H1 (cell line): ENCODE measurements at regions not wholly inside any gene's neighbourhood (a gene's known extent, or its start where the extent isn't known, plus 50 kb on each side); places are given as distances from the start of the nearest gene placed in this dataset.

Experiments used
- ASH2L ChIP-seq: fragments of 200-600, 300-600 bp; sonication (generic); IDR thresholded peaks from one replicate; pipeline ENCODE4 v1.7.1; 2017; ENCODE audit warnings: low read length
- EP300 ChIP-seq, 2 experiments: IDR thresholded peaks; 1 replicate in 1 of 2; 2 replicates in 1 of 2; pipeline ENCODE4 v1.6.1; 2011 to 2012; ENCODE audit warnings: low read depth in 2 of 2, low read length in 2 of 2, mild to moderate bottlenecking in 2 of 2, borderline replicate concordance in 1 of 2, inconsistent platforms in 1 of 2, moderate library complexity in 1 of 2
- POLR2A ChIP-seq, 2 experiments: IDR thresholded peaks; 1 replicate in 1 of 2; 2 replicates in 1 of 2; pipeline ENCODE4 v1.6.1; 2011; ENCODE audit warnings: low read depth in 2 of 2, low read length in 2 of 2, mild to moderate bottlenecking in 2 of 2; ENCODE audit errors: control extremely low read depth in 1 of 2
- POLR2AphosphoS5 ChIP-seq: IDR thresholded peaks from 2 replicates; pipeline ENCODE4 v1.6.1; 2011; ENCODE audit warnings: low read depth, low read length
- RFX5 ChIP-seq: IDR thresholded peaks from 2 replicates; pipeline ENCODE4 v1.6.1; 2011; ENCODE audit warnings: low read depth, low read length, improper control_type of control experiment, borderline replicate concordance
- SP2 ChIP-seq: IDR thresholded peaks from 2 replicates; pipeline ENCODE4 v1.6.1; 2012; ENCODE audit warnings: mild to moderate bottlenecking, low read length, inconsistent platforms
- SUZ12 ChIP-seq: fragments of 200-600 bp; sonication (generic); IDR thresholded peaks from 2 replicates; pipeline ENCODE4 v1.6.1; 2012; ENCODE audit warnings: mild to moderate bottlenecking, inconsistent platforms, low read length, moderate library complexity, mixed read lengths
- TAF1 ChIP-seq: IDR thresholded peaks from 2 replicates; pipeline ENCODE4 v1.6.1; 2011; ENCODE audit warnings: mild to moderate bottlenecking, low read depth, low read length
- TCF12 ChIP-seq: IDR thresholded peaks from 2 replicates; pipeline ENCODE4 v1.6.1; 2011; ENCODE audit warnings: low read depth, mild to moderate bottlenecking, low read length
- TF ChIP-seq, protein P1 (sequence below), 3 experiments: IDR thresholded peaks; 1 replicate in 2 of 3; 2 replicates in 1 of 3; pipeline versions ENCODE4 v1.5.1 to v1.6.1; 2011; ENCODE audit warnings: low read length in 3 of 3, mild to moderate bottlenecking in 3 of 3, inconsistent platforms in 2 of 3, low read depth in 1 of 3, moderate library complexity in 1 of 3; ENCODE audit not compliant: insufficient read depth in 1 of 3; ENCODE audit errors: control extremely low read depth in 1 of 3

- no peak for TF ChIP-seq SP2
- TF ChIP-seq, protein P1, sequence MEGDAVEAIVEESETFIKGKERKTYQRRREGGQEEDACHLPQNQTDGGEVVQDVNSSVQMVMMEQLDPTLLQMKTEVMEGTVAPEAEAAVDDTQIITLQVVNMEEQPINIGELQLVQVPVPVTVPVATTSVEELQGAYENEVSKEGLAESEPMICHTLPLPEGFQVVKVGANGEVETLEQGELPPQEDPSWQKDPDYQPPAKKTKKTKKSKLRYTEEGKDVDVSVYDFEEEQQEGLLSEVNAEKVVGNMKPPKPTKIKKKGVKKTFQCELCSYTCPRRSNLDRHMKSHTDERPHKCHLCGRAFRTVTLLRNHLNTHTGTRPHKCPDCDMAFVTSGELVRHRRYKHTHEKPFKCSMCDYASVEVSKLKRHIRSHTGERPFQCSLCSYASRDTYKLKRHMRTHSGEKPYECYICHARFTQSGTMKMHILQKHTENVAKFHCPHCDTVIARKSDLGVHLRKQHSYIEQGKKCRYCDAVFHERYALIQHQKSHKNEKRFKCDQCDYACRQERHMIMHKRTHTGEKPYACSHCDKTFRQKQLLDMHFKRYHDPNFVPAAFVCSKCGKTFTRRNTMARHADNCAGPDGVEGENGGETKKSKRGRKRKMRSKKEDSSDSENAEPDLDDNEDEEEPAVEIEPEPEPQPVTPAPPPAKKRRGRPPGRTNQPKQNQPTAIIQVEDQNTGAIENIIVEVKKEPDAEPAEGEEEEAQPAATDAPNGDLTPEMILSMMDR (IDR thresholded peaks at IDR 0.05; ENCODE audit: control extremely low read depth in 1 of 3, insufficient read depth in 1 of 3, low read depth in 1 of 3, low read length in 3 of 3): no peak
- no peak for TF ChIP-seq POLR2A (IDR thresholded peaks at IDR 0.05; ENCODE audit: control extremely low read depth in 1 of 2, low read depth in 2 of 2, low read length in 2 of 2)
- no peak for TF ChIP-seq RFX5
- TF ChIP-seq TAF1: no peak
- TF ChIP-seq SUZ12: no peak
- TF ChIP-seq EP300 (IDR thresholded peaks at IDR 0.05; ENCODE audit: borderline replicate concordance in 1 of 2, low read depth in 2 of 2, low read length in 2 of 2): no peak
- TF ChIP-seq ASH2L: no peak
- no peak for TF ChIP-seq POLR2AphosphoS5
- TF ChIP-seq TCF12: no peak
Measured at GRCh38 chr2:149768320-149768799, 180.8 kb upstream of the MMADHC start.
